ENCODE measurements at regions not wholly inside any gene's neighbourhood (a gene's known extent, or its start where the extent isn't known, plus 50 kb on each side); places are given as distances from the start of the nearest gene placed in this dataset.
"Not testable (repeated sequence)": the region's sequence is repeated elsewhere in the genome, so short reads cannot be mapped to it uniquely, and the experiment has no call there.

DNA sequence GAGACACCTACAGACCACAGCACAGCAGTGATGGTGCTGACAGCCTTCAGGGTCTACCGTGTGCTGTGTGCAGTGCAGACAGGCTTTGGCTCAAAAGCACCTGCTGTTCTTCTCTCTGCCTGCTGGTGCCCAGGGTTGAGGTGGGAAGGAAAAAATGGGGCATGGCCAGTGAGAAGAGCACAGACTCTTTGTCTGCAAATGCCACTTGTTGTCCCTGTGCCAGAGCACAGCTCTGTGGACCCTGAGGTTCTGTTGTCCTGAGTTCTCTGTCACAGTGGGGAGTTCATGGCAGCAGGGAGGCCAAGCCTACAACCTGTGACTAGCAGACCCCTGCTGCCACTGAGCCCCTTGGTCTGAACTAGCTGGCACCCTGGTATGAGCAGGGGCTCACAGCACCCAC lies 376.7 kb downstream of the GLRX3 start:
- H3K4me3 Mint-ChIP-seq, result no peak overlapping the region
- H3K4me1 Mint-ChIP-seq (ENCODE audit: low read depth), result no peaks in the 10 kb centered on the region
- TF ChIP-seq, protein P1, sequence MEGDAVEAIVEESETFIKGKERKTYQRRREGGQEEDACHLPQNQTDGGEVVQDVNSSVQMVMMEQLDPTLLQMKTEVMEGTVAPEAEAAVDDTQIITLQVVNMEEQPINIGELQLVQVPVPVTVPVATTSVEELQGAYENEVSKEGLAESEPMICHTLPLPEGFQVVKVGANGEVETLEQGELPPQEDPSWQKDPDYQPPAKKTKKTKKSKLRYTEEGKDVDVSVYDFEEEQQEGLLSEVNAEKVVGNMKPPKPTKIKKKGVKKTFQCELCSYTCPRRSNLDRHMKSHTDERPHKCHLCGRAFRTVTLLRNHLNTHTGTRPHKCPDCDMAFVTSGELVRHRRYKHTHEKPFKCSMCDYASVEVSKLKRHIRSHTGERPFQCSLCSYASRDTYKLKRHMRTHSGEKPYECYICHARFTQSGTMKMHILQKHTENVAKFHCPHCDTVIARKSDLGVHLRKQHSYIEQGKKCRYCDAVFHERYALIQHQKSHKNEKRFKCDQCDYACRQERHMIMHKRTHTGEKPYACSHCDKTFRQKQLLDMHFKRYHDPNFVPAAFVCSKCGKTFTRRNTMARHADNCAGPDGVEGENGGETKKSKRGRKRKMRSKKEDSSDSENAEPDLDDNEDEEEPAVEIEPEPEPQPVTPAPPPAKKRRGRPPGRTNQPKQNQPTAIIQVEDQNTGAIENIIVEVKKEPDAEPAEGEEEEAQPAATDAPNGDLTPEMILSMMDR (IDR thresholded peaks at IDR 0.05), result no peak
- intact Hi-C loops (cut with micrococcal nuclease), result no loop called here
- ChIA-PET CTCF (no interaction called here), POLR2A (no interaction called here)
- H3K36me3 Mint-ChIP-seq (ENCODE audit: low read depth), result no peaks in the 10 kb centered on the region
- peaks cover 6% of the 10 kb centered on the region for H3K27me3 Mint-ChIP-seq
- H3K27ac Mint-ChIP-seq, result no peak overlapping the region
- ATAC-seq, result no peak
- DNase-seq, result no peak
- no peaks in the 10 kb centered on the region for H3K9me3 Mint-ChIP-seq

DNA sequence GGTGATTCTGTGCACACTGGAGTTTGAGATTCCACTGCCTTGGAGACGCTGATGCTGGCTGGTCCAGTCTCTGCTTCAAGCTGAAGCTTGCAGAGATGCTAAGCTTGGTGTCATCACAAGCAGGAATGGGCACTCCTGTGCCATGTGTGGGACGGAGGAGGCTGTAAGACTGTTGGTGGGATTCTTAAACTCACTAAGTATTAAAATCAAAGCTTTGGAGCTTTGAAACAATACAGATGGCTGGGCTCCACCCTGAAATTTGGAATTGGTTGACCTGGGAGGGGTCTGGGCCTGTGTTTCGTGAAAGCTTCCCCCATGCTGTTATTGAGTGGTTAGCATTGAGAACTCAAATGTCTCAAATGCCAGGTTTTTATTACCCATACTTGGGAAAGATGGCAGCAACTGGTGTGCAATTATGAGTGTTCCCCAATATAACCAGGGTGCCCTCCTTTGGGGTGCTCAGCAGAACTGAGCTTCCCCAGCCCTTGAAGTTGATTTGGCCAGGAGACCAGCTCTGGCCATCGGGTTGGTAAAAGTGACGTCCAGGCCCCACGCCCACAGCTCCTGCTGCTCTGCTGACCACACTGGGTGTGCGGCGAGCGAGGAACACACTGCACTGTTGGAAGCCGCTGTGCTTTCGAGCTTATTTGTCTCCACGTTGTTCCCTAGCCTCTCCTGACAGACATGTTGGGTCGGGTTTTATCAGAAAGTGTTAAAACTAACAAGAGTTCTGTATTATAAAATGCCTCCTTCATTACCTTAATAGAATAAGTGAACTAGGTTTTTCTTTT lies 377.7 kb downstream of the GLRX3 start:
- CTCF ChIA-PET, result interaction anchor here (0.7 kb wide), 1 partner anchor 448 kb away, joined by 3 read pairs; no protein-coding TSS in a partner anchor
- ATAC-seq, result no peak
- no peaks in the 10 kb centered on the region for H3K4me1 Mint-ChIP-seq (ENCODE audit: low read depth)
- no peak overlapping the region for H3K27ac Mint-ChIP-seq
- H3K36me3 Mint-ChIP-seq (ENCODE audit: low read depth), result no peaks in the 10 kb centered on the region
- POLR2A ChIA-PET, result no interaction called here
- no peaks in the 10 kb centered on the region for H3K9me3 Mint-ChIP-seq
- peaks cover 5% of the 10 kb centered on the region for H3K27me3 Mint-ChIP-seq
- DNase-seq, result no peak
- H3K4me3 Mint-ChIP-seq, result no peak overlapping the region
- intact Hi-C loops (cut with micrococcal nuclease), result no loop called here
- TF ChIP-seq, protein P1 (IDR thresholded peaks at IDR 0.05), result no peak

DNA sequence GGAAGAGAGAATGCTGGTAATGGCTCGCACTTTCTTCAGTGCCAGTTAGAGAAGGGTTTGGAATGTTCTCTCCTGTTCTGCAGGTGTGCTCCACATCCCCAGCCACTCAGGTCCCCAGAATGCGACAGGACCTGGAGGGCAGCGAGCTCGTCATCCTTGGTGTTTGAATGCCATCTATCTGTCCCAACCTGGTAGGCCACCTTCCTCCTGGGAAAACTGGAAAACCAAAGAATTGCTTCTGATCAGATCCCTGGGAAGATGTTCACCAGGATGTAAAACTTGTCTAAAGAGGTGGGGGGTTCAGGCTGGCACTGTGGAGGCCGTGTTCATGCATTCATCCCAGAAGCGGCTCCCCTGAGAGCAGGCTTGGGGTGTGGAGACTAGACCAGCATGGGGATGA lies 379.5 kb downstream of the GLRX3 start:
- intact Hi-C loops (cut with micrococcal nuclease), result no loop called here
- Mint-ChIP-seq H3K4me1 (ENCODE audit: low read depth) (no peaks in the 10 kb centered on the region), H3K36me3 (ENCODE audit: low read depth) (no peaks in the 10 kb centered on the region), H3K9me3 (no peaks in the 10 kb centered on the region), H3K27ac (no peak overlapping the region), H3K27me3 (no peaks in the 10 kb centered on the region), H3K4me3 (no peak overlapping the region)
- TF ChIP-seq, protein P1 (IDR thresholded peaks at IDR 0.05), result no peak
- ATAC-seq (no peak), DNase-seq (no peak)
- POLR2A ChIA-PET, result interaction anchor here (0.6 kb wide), 1 partner anchor 204 kb away, joined by 3 read pairs; no protein-coding TSS in a partner anchor
- CTCF ChIA-PET, result no interaction called here

DNA sequence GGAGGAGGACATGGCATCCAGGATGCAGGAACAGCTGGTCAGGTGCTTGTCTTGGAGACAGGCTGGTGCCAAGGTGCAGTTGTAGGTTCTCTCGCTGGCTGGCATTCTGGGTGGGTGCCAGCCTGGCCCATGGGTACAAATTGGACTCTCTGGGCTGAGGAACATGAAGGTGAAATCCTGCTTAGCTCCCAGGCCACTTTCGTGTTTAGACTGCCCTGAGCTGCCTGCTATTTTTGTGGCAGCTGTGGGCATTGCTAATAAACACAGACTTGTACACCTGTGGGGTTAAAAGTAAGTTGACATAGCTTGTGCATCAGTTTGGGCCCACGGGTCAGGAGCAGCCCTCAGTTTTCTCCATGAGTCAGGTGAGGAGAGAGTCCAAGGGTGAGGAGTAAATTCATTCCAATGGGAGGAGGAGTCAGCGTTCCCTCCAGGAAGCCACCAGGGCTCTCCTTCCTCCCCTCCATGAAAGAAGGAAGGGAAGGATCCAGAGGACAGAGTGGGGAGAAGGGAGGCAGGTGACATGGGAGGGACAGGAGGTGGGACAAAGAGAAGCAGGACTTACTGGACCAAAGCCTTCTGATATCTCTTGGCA lies 380.0 kb downstream of the GLRX3 start:
- ChIA-PET CTCF (no interaction called here), POLR2A (no interaction called here)
- H3K9me3 Mint-ChIP-seq, result no peaks in the 10 kb centered on the region
- intact Hi-C loops (cut with micrococcal nuclease), result no loop called here
- TF ChIP-seq, protein P1 (IDR thresholded peaks at IDR 0.05), result no peak
- no peak overlapping the region for H3K4me3 Mint-ChIP-seq
- H3K27ac Mint-ChIP-seq, result no peak overlapping the region
- ATAC-seq (no peak), DNase-seq (no peak)
- no peaks in the 10 kb centered on the region for H3K27me3 Mint-ChIP-seq
- no peaks in the 10 kb centered on the region for H3K4me1 Mint-ChIP-seq (ENCODE audit: low read depth)
- no peaks in the 10 kb centered on the region for H3K36me3 Mint-ChIP-seq (ENCODE audit: low read depth)

DNA sequence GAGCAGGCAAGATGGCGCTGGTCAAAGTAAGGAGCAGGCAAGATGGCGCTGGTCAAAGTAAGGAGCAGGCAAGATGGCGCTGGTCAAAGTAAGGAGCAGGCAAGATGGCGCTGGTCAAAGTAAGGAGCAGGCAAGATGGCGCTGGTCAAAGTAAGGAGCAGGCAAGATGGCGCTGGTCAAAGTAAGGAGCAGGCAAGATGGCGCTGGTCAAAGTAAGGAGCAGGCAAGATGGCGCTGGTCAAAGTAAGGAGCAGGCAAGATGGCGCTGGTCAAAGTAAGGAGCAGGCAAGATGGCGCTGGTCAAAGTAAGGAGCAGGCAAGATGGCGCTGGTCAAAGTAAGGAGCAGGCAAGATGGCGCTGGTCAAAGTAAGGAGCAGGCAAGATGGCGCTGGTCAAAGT lies 382.7 kb downstream of the GLRX3 start:
- not testable (repeated sequence) for DNase-seq

More for the DNA sequence above, 382.7 kb downstream of the GLRX3 start:
- CTCF ChIA-PET; POLR2A ChIA-PET; H3K27ac Mint-ChIP-seq; H3K9me3 Mint-ChIP-seq; H3K36me3 Mint-ChIP-seq (ENCODE audit: low read depth); H3K27me3 Mint-ChIP-seq; H3K4me3 Mint-ChIP-seq; H3K4me1 Mint-ChIP-seq (ENCODE audit: low read depth); ATAC-seq; intact Hi-C loops (cut with micrococcal nuclease): not testable (repeated sequence)

Data from activated CD8-positive, alpha-beta T cell treated with anti-CD3 and anti-CD28 coated beads for 36 hours (primary cell).